ENCODE measurements at regions not wholly inside any gene's neighbourhood (a gene's known extent, or its start where the extent isn't known, plus 50 kb on each side); places are given as distances from the start of the nearest gene placed in this dataset.

DNA sequence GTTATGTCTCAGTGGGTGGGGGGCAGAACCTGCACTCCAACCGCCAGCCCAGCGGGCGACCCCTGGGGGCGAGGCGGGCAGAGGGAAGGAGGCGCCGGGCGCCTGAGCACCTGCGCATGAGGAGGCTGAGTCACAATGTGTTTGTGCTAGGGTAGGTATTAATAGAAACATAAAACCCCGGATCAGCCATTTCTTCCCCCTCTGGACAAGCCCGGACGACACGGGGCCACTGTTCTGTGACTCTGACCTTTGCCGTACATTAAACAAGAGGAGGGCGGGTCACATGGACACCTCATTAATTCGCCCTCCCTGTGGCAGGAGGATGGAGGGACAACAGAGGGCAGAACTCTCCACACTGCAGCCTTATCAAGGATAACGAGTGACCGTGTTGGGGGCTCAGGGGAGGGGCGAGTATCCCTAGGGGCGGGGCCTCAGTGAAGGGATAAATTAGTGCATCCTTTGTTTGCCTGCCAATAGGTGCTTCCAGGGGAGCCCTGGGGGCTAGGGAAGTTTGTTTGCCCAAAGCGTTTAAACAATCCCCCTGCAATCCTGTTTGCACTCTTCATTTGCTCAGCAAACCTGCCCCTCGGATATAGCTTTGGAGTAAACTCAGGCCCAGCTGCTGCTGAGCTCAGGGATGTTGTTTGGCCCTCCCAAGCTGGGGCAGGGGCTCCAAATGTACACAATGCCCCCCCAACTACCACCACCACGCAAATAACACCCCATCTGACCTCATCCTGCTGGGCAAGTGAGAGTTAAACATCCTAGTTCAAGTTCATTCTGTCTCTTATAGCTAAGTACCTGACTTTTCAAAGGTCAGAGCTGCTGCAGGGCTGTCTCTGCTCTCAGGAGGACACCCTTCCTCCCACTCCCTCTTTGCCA is 171.2 kb upstream of the GLI2 start:
- Histone ChIP-seq H3K4me3 (ENCODE audit: low read length in 2 of 2) (no peak overlapping the region), H3K4me2 (ENCODE audit: insufficient read depth, low read length, poor library complexity, severe bottlenecking) (peak overlapping the region; percentile 29), H3K18ac (ENCODE audit: low read length) (no peak overlapping the region), H3K4ac (ENCODE audit: low read length) (no peak overlapping the region), H2BK120ac (ENCODE audit: low read depth, low read length) (no peak overlapping the region), H2AK5ac (ENCODE audit: low read depth, low read length) (peak overlapping the region; percentile 56), H3K27ac (replicated peaks; ENCODE audit: low read length) (no peak overlapping the region), H3K4me1 (ENCODE audit: control insufficient read depth in 2 of 2, insufficient read depth in 1 of 2, low read depth in 1 of 2, low read length in 2 of 2) (peaks cover 6 to 8% of the 10 kb centered on the region in 2 donors), H3K27me3 (ENCODE audit: control insufficient read depth in 3 of 3, insufficient read depth in 3 of 3, low read depth in 1 of 3, low read length in 3 of 3) (peaks cover 0 to 47% (median 2%) of the 10 kb centered on the region in 3 experiments), H3K36me3 (replicated peaks in 1 of 2; ENCODE audit: control insufficient read depth in 2 of 2, insufficient read depth in 2 of 2, low read length in 2 of 2) (no peaks in the 10 kb centered on the region), H2BK5ac (ENCODE audit: low read length) (no peak overlapping the region), H3K14ac (ENCODE audit: low read length) (no peak overlapping the region), H3K23ac (ENCODE audit: low read depth, low read length, poor library complexity) (no peak overlapping the region), H2BK15ac (ENCODE audit: low read length) (no peak overlapping the region), H2AFZ (ENCODE audit: low read length) (peak overlapping the region; percentile 61), H4K91ac (ENCODE audit: low read depth, low read length, poor library complexity) (no peak overlapping the region), H3K9me3 (replicated peaks in 1 of 2; ENCODE audit: control insufficient read depth in 2 of 2, insufficient read depth in 1 of 2, low read depth in 1 of 2, low read length in 2 of 2) (no peaks in the 10 kb centered on the region), H2BK12ac (ENCODE audit: low read length) (no peak overlapping the region), H3K79me1 (ENCODE audit: low read depth, low read length) (no peaks in the 10 kb centered on the region), H3K9ac (ENCODE audit: low read depth, low read length, poor library complexity) (no peak overlapping the region), H4K8ac (ENCODE audit: low read depth, low read length) (no peak overlapping the region)
- DNase-seq (ENCODE audit: low spot score), result peak; percentile 15
- no CpG with 5 or more reads among the region's 23 CpGs for WGBS, 2 donors (ENCODE audit: extremely low coverage in 2 of 2, insufficient read length in 2 of 2, insufficient replicate concordance in 1 of 2)

DNA sequence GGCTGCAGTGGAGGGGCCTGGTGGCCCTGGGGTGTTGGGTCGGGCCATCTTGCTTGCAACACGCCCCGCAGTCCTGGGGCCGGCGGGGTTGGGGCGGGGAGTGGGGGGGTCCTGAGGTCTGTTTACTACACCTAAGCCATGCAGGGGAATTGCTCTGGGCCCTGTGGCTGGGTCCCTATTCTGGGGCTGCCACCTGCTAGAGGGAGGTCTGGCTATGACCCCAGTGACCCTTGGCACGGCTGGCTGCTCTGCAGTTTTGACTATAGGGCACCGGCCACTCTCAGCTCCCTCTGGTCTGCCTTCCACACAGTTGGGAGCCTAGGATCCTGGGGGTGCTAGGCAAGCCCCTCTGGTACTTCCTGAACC is 170.6 kb upstream of the GLI2 start:
- no CpG with 5 or more reads among the region's 8 CpGs for WGBS, 2 donors (ENCODE audit: extremely low coverage in 2 of 2, insufficient read length in 2 of 2, insufficient replicate concordance in 1 of 2)

DNA sequence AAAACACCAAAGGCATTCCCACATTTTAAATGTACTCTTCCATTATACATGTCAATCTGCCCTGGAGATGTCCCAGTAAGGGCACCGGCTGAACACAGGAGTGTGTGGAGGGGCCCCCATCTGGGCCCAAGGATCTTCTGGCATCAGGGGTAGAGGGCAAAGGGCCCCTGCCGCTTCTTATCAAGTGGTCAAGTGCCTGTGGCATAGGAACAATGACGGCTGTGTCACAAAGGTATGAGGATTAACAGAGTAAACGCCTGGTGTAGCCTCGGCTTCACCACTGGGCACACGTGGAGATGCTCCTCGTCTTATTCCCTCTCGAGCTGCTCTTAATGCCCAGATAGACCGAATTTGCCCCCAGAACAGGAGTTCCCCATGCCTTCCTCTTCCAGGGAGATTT is 169.7 kb upstream of the GLI2 start:
- no peak overlapping the region for H3K23ac ChIP-seq (ENCODE audit: low read depth, low read length, poor library complexity)
- no peak overlapping the region for H3K4me2 ChIP-seq (ENCODE audit: insufficient read depth, low read length, poor library complexity, severe bottlenecking)
- H3K4ac ChIP-seq (ENCODE audit: low read length), result no peak overlapping the region
- no peak for DNase-seq (ENCODE audit: low spot score)
- H2AK5ac ChIP-seq (ENCODE audit: low read depth, low read length), result no peak overlapping the region
- H2BK120ac ChIP-seq (ENCODE audit: low read depth, low read length), result no peak overlapping the region
- peaks cover 0 to 59% (median 2%) of the 10 kb centered on the region in 3 experiments for H3K27me3 ChIP-seq (ENCODE audit: control insufficient read depth in 3 of 3, insufficient read depth in 3 of 3, low read depth in 1 of 3, low read length in 3 of 3)
- no peak overlapping the region for H2BK5ac ChIP-seq (ENCODE audit: low read length)
- H3K14ac ChIP-seq (ENCODE audit: low read length), result no peak overlapping the region
- H3K18ac ChIP-seq (ENCODE audit: low read length), result no peak overlapping the region
- H4K91ac ChIP-seq (ENCODE audit: low read depth, low read length, poor library complexity), result no peak overlapping the region
- H3K4me1 ChIP-seq (ENCODE audit: control insufficient read depth in 2 of 2, insufficient read depth in 1 of 2, low read depth in 1 of 2, low read length in 2 of 2), result peaks cover 6 to 8% of the 10 kb centered on the region in 2 donors
- no peak overlapping the region for H2BK15ac ChIP-seq (ENCODE audit: low read length)
- no peak overlapping the region for H4K8ac ChIP-seq (ENCODE audit: low read depth, low read length)
- no peak overlapping the region for H2AFZ ChIP-seq (ENCODE audit: low read length)
- H3K4me3 ChIP-seq (ENCODE audit: low read length in 2 of 2), result no peak overlapping the region
- H3K36me3 ChIP-seq (replicated peaks in 1 of 2; ENCODE audit: control insufficient read depth in 2 of 2, insufficient read depth in 2 of 2, low read length in 2 of 2), result no peaks in the 10 kb centered on the region
- no peaks in the 10 kb centered on the region for H3K79me1 ChIP-seq (ENCODE audit: low read depth, low read length)
- no peak overlapping the region for H3K9ac ChIP-seq (ENCODE audit: low read depth, low read length, poor library complexity)
- H3K27ac ChIP-seq (replicated peaks; ENCODE audit: low read length), result no peak overlapping the region
- no peak overlapping the region for H2BK12ac ChIP-seq (ENCODE audit: low read length)
- H3K9me3 ChIP-seq (replicated peaks in 1 of 2; ENCODE audit: control insufficient read depth in 2 of 2, insufficient read depth in 1 of 2, low read depth in 1 of 2, low read length in 2 of 2), result no peaks in the 10 kb centered on the region
- no CpG with 5 or more reads among the region's 9 CpGs for WGBS, 2 donors (ENCODE audit: extremely low coverage in 2 of 2, insufficient read length in 2 of 2, insufficient replicate concordance in 1 of 2)

More for the DNA sequence above, 170.6 kb upstream of the GLI2 start:
- no peaks in the 10 kb centered on the region for H3K9me3 ChIP-seq (replicated peaks in 1 of 2; ENCODE audit: control insufficient read depth in 2 of 2, insufficient read depth in 1 of 2, low read depth in 1 of 2, low read length in 2 of 2)
- no peaks in the 10 kb centered on the region for H3K36me3 ChIP-seq (replicated peaks in 1 of 2; ENCODE audit: control insufficient read depth in 2 of 2, insufficient read depth in 2 of 2, low read length in 2 of 2)
- no peak overlapping the region for H2BK15ac ChIP-seq (ENCODE audit: low read length)
- H2AFZ ChIP-seq (ENCODE audit: low read length), result no peak overlapping the region
- H2BK120ac ChIP-seq (ENCODE audit: low read depth, low read length), result no peak overlapping the region
- no peak overlapping the region for H3K4ac ChIP-seq (ENCODE audit: low read length)
- H3K79me1 ChIP-seq (ENCODE audit: low read depth, low read length), result no peaks in the 10 kb centered on the region
- no peak overlapping the region for H2BK12ac ChIP-seq (ENCODE audit: low read length)
- no peak overlapping the region for H3K18ac ChIP-seq (ENCODE audit: low read length)
- no peak overlapping the region for H3K27ac ChIP-seq (replicated peaks; ENCODE audit: low read length)
- no peak overlapping the region for H3K4me3 ChIP-seq (ENCODE audit: low read length in 2 of 2)
- H3K4me1 ChIP-seq (ENCODE audit: control insufficient read depth in 2 of 2, insufficient read depth in 1 of 2, low read depth in 1 of 2, low read length in 2 of 2), result peaks cover 6 to 8% of the 10 kb centered on the region in 2 donors
- H3K4me2 ChIP-seq (ENCODE audit: insufficient read depth, low read length, poor library complexity, severe bottlenecking), result no peak overlapping the region
- H4K91ac ChIP-seq (ENCODE audit: low read depth, low read length, poor library complexity), result no peak overlapping the region
- H3K9ac ChIP-seq (ENCODE audit: low read depth, low read length, poor library complexity), result no peak overlapping the region
- no peak overlapping the region for H3K14ac ChIP-seq (ENCODE audit: low read length)
- no peak for DNase-seq (ENCODE audit: low spot score)
- H2AK5ac ChIP-seq (ENCODE audit: low read depth, low read length), result peak overlapping the region; percentile 20
- peaks cover 0 to 53% (median 2%) of the 10 kb centered on the region in 3 experiments for H3K27me3 ChIP-seq (ENCODE audit: control insufficient read depth in 3 of 3, insufficient read depth in 3 of 3, low read depth in 1 of 3, low read length in 3 of 3)
- no peak overlapping the region for H2BK5ac ChIP-seq (ENCODE audit: low read length)
- H3K23ac ChIP-seq (ENCODE audit: low read depth, low read length, poor library complexity), result no peak overlapping the region
- H4K8ac ChIP-seq (ENCODE audit: low read depth, low read length), result no peak overlapping the region

DNA sequence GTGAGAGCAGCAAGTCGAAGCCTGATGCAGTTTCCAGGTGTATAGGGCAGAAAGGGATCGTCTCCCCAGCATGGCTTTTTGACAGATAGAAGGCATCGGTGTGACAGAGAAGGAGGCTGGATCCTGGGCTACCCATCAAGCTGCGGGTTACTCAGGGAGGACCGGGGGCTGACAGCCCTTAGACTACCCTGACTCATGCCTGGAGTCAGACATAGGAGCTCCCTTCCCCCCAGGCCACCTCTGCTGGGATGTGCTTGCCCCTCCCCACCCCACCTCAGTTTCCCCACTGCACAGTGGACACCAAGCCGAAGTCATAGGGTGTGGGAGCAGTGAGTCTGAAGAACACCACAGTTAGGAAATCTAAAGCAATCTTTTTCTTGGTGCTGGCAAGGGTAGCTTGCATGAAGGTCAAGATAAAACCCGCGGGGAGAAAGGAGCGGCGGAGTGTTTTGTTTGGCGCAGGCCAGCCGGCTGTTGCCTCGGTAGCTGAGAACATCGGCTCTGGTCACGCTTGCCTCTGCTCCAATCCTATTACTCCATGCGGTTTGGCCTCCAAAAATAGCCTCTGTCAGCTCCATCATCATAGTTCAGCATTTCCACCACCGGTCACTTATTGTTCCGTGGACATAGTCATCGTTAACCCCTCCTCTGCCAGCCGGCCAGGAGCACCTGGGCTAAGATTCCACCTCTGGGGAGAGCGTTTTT is 169.2 kb upstream of the GLI2 start:
- no peak overlapping the region for H2AFZ ChIP-seq (ENCODE audit: low read length)
- H4K91ac ChIP-seq (ENCODE audit: low read depth, low read length, poor library complexity), result no peak overlapping the region
- no peak overlapping the region for H2BK15ac ChIP-seq (ENCODE audit: low read length)
- no peaks in the 10 kb centered on the region for H3K36me3 ChIP-seq (replicated peaks in 1 of 2; ENCODE audit: control insufficient read depth in 2 of 2, insufficient read depth in 2 of 2, low read length in 2 of 2)
- no peak overlapping the region for H2BK120ac ChIP-seq (ENCODE audit: low read depth, low read length)
- no CpG with 5 or more reads among the region's 21 CpGs for WGBS, 2 donors (ENCODE audit: extremely low coverage in 2 of 2, insufficient read length in 2 of 2, insufficient replicate concordance in 1 of 2)
- H3K9me3 ChIP-seq (replicated peaks in 1 of 2; ENCODE audit: control insufficient read depth in 2 of 2, insufficient read depth in 1 of 2, low read depth in 1 of 2, low read length in 2 of 2), result no peaks in the 10 kb centered on the region
- H3K14ac ChIP-seq (ENCODE audit: low read length), result no peak overlapping the region
- no peak overlapping the region for H3K4ac ChIP-seq (ENCODE audit: low read length)
- H3K79me1 ChIP-seq (ENCODE audit: low read depth, low read length), result no peaks in the 10 kb centered on the region
- no peak overlapping the region for H3K9ac ChIP-seq (ENCODE audit: low read depth, low read length, poor library complexity)
- no peak overlapping the region for H3K4me2 ChIP-seq (ENCODE audit: insufficient read depth, low read length, poor library complexity, severe bottlenecking)
- DNase-seq (ENCODE audit: low spot score), result no peak
- H3K4me3 ChIP-seq (ENCODE audit: low read length in 2 of 2), result no peak overlapping the region
- no peak overlapping the region for H3K27ac ChIP-seq (replicated peaks; ENCODE audit: low read length)
- no peak overlapping the region for H2BK12ac ChIP-seq (ENCODE audit: low read length)
- H3K23ac ChIP-seq (ENCODE audit: low read depth, low read length, poor library complexity), result no peak overlapping the region
- H2BK5ac ChIP-seq (ENCODE audit: low read length), result no peak overlapping the region
- peaks cover 6 to 8% of the 10 kb centered on the region in 2 donors for H3K4me1 ChIP-seq (ENCODE audit: control insufficient read depth in 2 of 2, insufficient read depth in 1 of 2, low read depth in 1 of 2, low read length in 2 of 2)
- peaks cover 0 to 59% (median 2%) of the 10 kb centered on the region in 3 experiments for H3K27me3 ChIP-seq (ENCODE audit: control insufficient read depth in 3 of 3, insufficient read depth in 3 of 3, low read depth in 1 of 3, low read length in 3 of 3)
- H3K18ac ChIP-seq (ENCODE audit: low read length), result no peak overlapping the region
- H4K8ac ChIP-seq (ENCODE audit: low read depth, low read length), result no peak overlapping the region
- H2AK5ac ChIP-seq (ENCODE audit: low read depth, low read length), result no peak overlapping the region

All from neuronal stem cell (in vitro differentiated cells).